ENCODE measurements at regions not wholly inside any gene's neighbourhood (a gene's known extent, or its start where the extent isn't known, plus 50 kb on each side); places are given as distances from the start of the nearest gene placed in this dataset.
"Not testable (repeated sequence)": the region's sequence is repeated elsewhere in the genome, so short reads cannot be mapped to it uniquely, and the experiment has no call there.

DNA sequence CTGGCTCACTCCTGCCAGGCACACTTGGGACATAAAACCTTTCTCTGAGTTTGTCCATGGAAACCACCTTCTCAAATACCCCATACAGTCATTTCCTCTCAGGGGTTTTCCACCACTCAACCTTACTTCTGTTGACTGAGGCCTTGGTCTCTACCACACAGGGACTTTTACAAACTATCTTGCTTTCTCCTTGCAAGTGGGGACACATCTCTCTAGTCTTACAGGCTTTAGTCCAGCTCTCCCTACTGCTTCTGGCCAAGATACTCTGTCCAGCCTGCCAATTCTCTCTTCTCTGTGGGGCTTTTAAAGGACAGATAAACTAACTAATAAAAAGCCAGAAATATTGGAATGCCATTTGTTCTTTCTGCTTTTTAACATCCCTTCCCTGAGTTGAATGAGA lies 510.8 kb downstream of the TTLL7 start:
- H3K27me3 Mint-ChIP-seq; H3K9me3 ChIP-seq; H3K36me3 Mint-ChIP-seq; H3K27me3 ChIP-seq (replicated peaks in 1 of 2; ENCODE audit: control insufficient read depth in 2 of 2, extremely low read depth in 1 of 2, insufficient read depth in 2 of 2, low read length in 1 of 2); CTCF ChIA-PET; H3K4me3 Mint-ChIP-seq; H3K9me3 Mint-ChIP-seq; H3K4me1 ChIP-seq (ENCODE audit: control insufficient read depth in 1 of 2, extremely low read depth in 1 of 2, insufficient read depth in 2 of 2, low read length in 2 of 2); H3K27ac ChIP-seq (ENCODE audit: low read length); H3K4me3 ChIP-seq (ENCODE audit: control insufficient read depth in 1 of 2, extremely low read depth in 1 of 2, low read length in 1 of 2); H3K36me3 ChIP-seq (ENCODE audit: control insufficient read depth in 2 of 2, extremely low read depth in 1 of 2, insufficient read depth in 1 of 2, low read length in 1 of 2); POLR2A ChIA-PET: not testable (repeated sequence)
- DNase-seq (peak in 2 of 35 experiments; percentile 23 to 45), ATAC-seq (replicated peaks in 1 of 4) (peak; percentile 29 to 98 (median 60))
- H3K4me1 Mint-ChIP-seq = peaks cover 10 to 29% (median 22%) of the 10 kb centered on the region in 3 donors
- peak overlapping the region; percentile 34 to 51 for H3K27ac Mint-ChIP-seq

DNA sequence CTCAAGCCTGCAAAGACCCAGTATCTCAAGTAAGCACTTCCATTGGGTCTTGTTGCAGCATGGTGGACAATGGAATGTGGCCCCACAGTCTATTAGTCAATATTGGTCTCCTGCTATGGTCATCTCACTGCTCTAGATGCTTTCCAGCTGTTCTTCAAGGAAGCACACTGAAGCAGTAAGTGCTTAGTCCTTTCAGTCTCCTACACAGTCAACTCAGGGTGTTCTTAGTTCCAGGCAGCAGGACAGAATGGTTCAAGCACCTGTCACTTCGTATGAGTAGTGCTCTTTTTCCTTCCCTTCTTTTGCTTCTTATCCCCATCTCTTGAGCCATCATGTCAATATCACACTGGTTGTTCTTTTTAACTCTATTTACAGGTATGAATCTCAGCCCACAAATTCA lies 511.5 kb downstream of the TTLL7 start:
- H3K4me3 ChIP-seq (ENCODE audit: control insufficient read depth in 1 of 2, extremely low read depth in 1 of 2, low read length in 1 of 2); H3K36me3 Mint-ChIP-seq; H3K27ac Mint-ChIP-seq; H3K27ac ChIP-seq (ENCODE audit: low read length); H3K27me3 ChIP-seq (replicated peaks in 1 of 2; ENCODE audit: control insufficient read depth in 2 of 2, extremely low read depth in 1 of 2, insufficient read depth in 2 of 2, low read length in 1 of 2); H3K4me1 ChIP-seq (ENCODE audit: control insufficient read depth in 1 of 2, extremely low read depth in 1 of 2, insufficient read depth in 2 of 2, low read length in 2 of 2); CTCF ChIA-PET; H3K36me3 ChIP-seq (ENCODE audit: control insufficient read depth in 2 of 2, extremely low read depth in 1 of 2, insufficient read depth in 1 of 2, low read length in 1 of 2); H3K9me3 Mint-ChIP-seq; ATAC-seq (replicated peaks in 1 of 4); H3K9me3 ChIP-seq; DNase-seq; H3K27me3 Mint-ChIP-seq; POLR2A ChIA-PET; H3K4me3 Mint-ChIP-seq: not testable (repeated sequence)
- WGBS (ENCODE audit: insufficient coverage) = no CpG with 5 or more reads among the region's 1 CpG
- H3K4me1 Mint-ChIP-seq = peaks cover 10 to 25% (median 22%) of the 10 kb centered on the region in 3 donors

DNA sequence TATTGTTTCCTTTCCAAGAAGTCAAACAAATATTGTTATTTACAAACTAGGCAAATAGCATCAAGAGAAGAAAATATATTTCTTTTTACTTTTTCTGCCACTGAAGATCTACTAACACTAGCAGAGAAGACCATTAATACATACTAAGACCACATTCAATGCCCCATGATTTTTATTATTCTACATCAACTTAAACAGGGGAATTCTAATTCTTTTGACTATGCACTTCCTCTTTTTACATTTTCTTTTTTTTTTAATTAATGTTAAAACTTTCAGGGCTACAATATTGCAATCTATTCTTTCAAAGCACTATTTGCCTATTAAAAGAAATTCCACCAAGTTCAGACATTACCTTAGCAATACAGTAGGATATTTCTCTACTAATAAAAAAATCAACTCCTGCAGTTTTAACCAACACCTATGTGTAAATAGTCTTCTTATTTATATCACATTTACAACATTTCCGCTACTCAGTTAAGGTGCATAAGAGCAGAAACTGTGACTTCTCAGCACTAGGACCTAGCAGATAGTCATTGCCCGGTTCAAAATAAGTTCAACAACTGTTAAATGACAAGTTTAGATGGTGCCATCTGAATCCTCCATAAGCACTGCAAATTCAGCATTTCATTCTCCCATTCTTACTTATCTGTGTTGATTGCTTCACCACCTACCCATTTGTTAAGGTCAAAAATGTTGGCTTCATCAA lies 513.5 kb downstream of the TTLL7 start:
- H3K9me3 Mint-ChIP-seq; CTCF ChIA-PET; DNase-seq; H3K27ac Mint-ChIP-seq; H3K9me3 ChIP-seq; H3K4me3 ChIP-seq (ENCODE audit: control insufficient read depth in 1 of 2, extremely low read depth in 1 of 2, low read length in 1 of 2); POLR2A ChIA-PET; H3K27ac ChIP-seq (ENCODE audit: low read length); H3K4me1 ChIP-seq (ENCODE audit: control insufficient read depth in 1 of 2, extremely low read depth in 1 of 2, insufficient read depth in 2 of 2, low read length in 2 of 2); H3K27me3 ChIP-seq (replicated peaks in 1 of 2; ENCODE audit: control insufficient read depth in 2 of 2, extremely low read depth in 1 of 2, insufficient read depth in 2 of 2, low read length in 1 of 2); H3K4me3 Mint-ChIP-seq; ATAC-seq (replicated peaks in 1 of 4); H3K36me3 Mint-ChIP-seq; H3K27me3 Mint-ChIP-seq; H3K36me3 ChIP-seq (ENCODE audit: control insufficient read depth in 2 of 2, extremely low read depth in 1 of 2, insufficient read depth in 1 of 2, low read length in 1 of 2): not testable (repeated sequence)
- no CpG with 5 or more reads among the region's 2 CpGs for WGBS (ENCODE audit: insufficient coverage)
- peaks cover 10 to 28% (median 22%) of the 10 kb centered on the region in 3 donors for H3K4me1 Mint-ChIP-seq

DNA sequence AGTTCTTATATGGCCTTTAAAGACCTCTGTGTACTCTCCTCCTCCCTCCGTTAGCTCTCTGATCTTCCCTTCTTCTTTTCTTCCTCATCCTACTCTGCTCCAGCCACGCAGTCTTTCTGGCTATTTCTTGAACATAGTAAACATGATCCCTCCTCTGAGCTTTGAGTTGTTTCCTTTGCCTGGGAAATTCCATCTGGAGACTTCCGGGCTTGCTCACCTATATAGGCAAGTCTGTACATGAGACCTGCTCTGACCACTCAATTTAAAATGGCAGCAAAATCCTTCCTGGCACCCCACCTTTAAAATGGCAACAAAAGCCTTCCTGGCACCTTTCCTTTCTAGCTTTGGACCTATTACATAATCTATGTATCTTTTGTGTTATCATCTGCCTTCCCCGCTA lies 517.6 kb downstream of the TTLL7 start:
- WGBS (ENCODE audit: insufficient coverage) = no CpG with 5 or more reads among the region's 4 CpGs
- H3K27ac Mint-ChIP-seq; POLR2A ChIA-PET; CTCF ChIA-PET; DNase-seq; H3K36me3 ChIP-seq (ENCODE audit: control insufficient read depth in 2 of 2, extremely low read depth in 1 of 2, insufficient read depth in 1 of 2, low read length in 1 of 2); H3K36me3 Mint-ChIP-seq; H3K4me3 Mint-ChIP-seq; ATAC-seq (replicated peaks in 1 of 4); H3K27me3 ChIP-seq (replicated peaks in 1 of 2; ENCODE audit: control insufficient read depth in 2 of 2, extremely low read depth in 1 of 2, insufficient read depth in 2 of 2, low read length in 1 of 2); H3K27me3 Mint-ChIP-seq; H3K4me1 ChIP-seq (ENCODE audit: control insufficient read depth in 1 of 2, extremely low read depth in 1 of 2, insufficient read depth in 2 of 2, low read length in 2 of 2); H3K4me3 ChIP-seq (ENCODE audit: control insufficient read depth in 1 of 2, extremely low read depth in 1 of 2, low read length in 1 of 2); H3K9me3 Mint-ChIP-seq; H3K27ac ChIP-seq (ENCODE audit: low read length); H3K9me3 ChIP-seq: not testable (repeated sequence)
- peaks cover 5 to 13% (median 6%) of the 10 kb centered on the region in 3 donors for H3K4me1 Mint-ChIP-seq

DNA sequence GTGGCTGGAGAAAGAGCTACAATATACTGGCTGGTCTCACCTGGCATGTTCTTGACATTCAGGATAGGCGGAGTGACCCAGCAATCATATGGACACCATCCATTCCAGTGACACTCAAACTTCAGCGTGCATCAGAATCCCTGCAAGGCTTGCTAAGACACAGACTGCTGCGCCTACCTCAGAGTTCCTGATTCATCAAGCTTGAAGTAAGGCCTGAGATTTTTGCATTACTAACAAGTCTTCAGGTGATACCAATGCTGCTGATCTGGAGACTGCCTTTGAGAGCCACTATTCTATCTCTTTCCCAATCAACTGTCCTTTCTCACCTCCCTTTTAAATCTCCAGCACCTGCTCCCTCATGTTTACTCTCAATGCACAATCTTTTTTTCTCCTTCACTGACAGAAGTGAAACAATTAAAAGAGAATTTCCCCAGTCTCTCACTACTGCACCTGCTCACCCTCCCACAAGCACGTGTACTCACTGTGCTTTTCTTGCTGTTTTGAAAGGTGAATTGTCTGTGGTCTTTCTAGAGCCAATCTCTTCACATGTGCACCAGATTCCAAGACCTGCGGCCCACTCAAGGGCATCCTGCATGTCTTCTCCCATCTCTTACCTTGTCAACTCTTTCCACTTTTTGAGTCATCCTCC lies 519.2 kb downstream of the TTLL7 start:
- H3K9me3 ChIP-seq; H3K9me3 Mint-ChIP-seq; H3K27ac Mint-ChIP-seq; H3K4me3 ChIP-seq (ENCODE audit: control insufficient read depth in 1 of 2, extremely low read depth in 1 of 2, low read length in 1 of 2); H3K4me3 Mint-ChIP-seq; H3K27me3 Mint-ChIP-seq; POLR2A ChIA-PET; DNase-seq; H3K36me3 ChIP-seq (ENCODE audit: control insufficient read depth in 2 of 2, extremely low read depth in 1 of 2, insufficient read depth in 1 of 2, low read length in 1 of 2); H3K27ac ChIP-seq (ENCODE audit: low read length); H3K4me1 ChIP-seq (ENCODE audit: control insufficient read depth in 1 of 2, extremely low read depth in 1 of 2, insufficient read depth in 2 of 2, low read length in 2 of 2); H3K27me3 ChIP-seq (replicated peaks in 1 of 2; ENCODE audit: control insufficient read depth in 2 of 2, extremely low read depth in 1 of 2, insufficient read depth in 2 of 2, low read length in 1 of 2); H3K36me3 Mint-ChIP-seq; CTCF ChIA-PET: not testable (repeated sequence)
- ATAC-seq (replicated peaks in 1 of 4) = peak in 1 of 4 experiments; percentile 30
- 91% methylated on average over 3 of the region's 5 CpGs for WGBS (ENCODE audit: insufficient coverage)
- peaks cover 3 to 15% (median 6%) of the 10 kb centered on the region in 3 donors for H3K4me1 Mint-ChIP-seq

DNA sequence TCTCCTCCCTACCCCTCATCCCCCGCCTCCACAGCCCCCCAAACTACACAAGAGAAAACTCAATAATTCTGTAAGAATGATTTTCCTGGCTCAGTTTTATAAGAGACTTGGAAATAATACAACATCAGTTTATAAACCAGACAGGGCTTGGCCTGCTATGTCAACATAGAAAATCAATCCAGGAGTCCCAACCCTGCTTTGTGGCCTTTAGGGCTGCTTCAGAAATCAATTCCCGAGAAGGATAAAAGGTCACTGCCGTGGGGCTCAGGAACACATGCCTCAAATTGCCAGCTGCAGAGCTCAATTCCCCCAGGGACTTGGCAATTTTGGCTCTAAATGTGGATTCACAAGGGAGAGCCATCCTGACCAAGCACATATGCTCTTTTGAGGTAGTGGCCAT lies 520.8 kb downstream of the TTLL7 start:
- H3K27ac ChIP-seq (ENCODE audit: low read length); POLR2A ChIA-PET; H3K36me3 ChIP-seq (ENCODE audit: control insufficient read depth in 2 of 2, extremely low read depth in 1 of 2, insufficient read depth in 1 of 2, low read length in 1 of 2); H3K36me3 Mint-ChIP-seq; H3K9me3 Mint-ChIP-seq; ATAC-seq (replicated peaks in 1 of 4); H3K4me3 Mint-ChIP-seq; H3K4me1 ChIP-seq (ENCODE audit: control insufficient read depth in 1 of 2, extremely low read depth in 1 of 2, insufficient read depth in 2 of 2, low read length in 2 of 2); CTCF ChIA-PET; H3K27ac Mint-ChIP-seq; H3K27me3 ChIP-seq (replicated peaks in 1 of 2; ENCODE audit: control insufficient read depth in 2 of 2, extremely low read depth in 1 of 2, insufficient read depth in 2 of 2, low read length in 1 of 2); H3K27me3 Mint-ChIP-seq; DNase-seq; H3K9me3 ChIP-seq; H3K4me3 ChIP-seq (ENCODE audit: control insufficient read depth in 1 of 2, extremely low read depth in 1 of 2, low read length in 1 of 2): not testable (repeated sequence)
- 50% methylated on average over 1 of the region's 3 CpGs for WGBS (ENCODE audit: insufficient coverage)
- H3K4me1 Mint-ChIP-seq = peaks cover 3 to 15% (median 6%) of the 10 kb centered on the region in 3 donors

DNA sequence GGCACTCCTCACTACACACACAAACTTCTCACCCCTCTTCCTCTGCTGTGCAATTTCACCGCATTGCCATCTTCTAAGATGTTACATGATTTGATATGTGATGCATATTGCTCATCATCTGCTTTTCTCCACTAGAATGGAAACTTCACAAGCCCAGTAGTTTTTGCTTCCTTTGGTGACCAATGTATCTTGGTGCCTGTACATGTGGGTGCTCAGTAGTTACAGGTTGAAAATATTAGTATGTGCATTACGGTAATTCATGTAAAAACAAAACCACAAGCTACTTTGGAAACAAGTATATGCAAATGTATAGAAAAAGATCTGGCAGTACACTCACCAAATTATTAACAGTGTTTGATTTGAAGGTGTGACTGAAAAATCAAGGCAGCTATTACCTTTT lies 522.4 kb downstream of the TTLL7 start:
- H3K36me3 ChIP-seq (ENCODE audit: control insufficient read depth in 2 of 2, extremely low read depth in 1 of 2, insufficient read depth in 1 of 2, low read length in 1 of 2); H3K36me3 Mint-ChIP-seq; H3K9me3 ChIP-seq; H3K4me3 Mint-ChIP-seq; H3K4me1 ChIP-seq (ENCODE audit: control insufficient read depth in 1 of 2, extremely low read depth in 1 of 2, insufficient read depth in 2 of 2, low read length in 2 of 2); CTCF ChIA-PET; H3K27me3 ChIP-seq (replicated peaks in 1 of 2; ENCODE audit: control insufficient read depth in 2 of 2, extremely low read depth in 1 of 2, insufficient read depth in 2 of 2, low read length in 1 of 2); POLR2A ChIA-PET; H3K27ac ChIP-seq (ENCODE audit: low read length); H3K27me3 Mint-ChIP-seq; H3K27ac Mint-ChIP-seq; H3K9me3 Mint-ChIP-seq; DNase-seq; ATAC-seq (replicated peaks in 1 of 4); H3K4me3 ChIP-seq (ENCODE audit: control insufficient read depth in 1 of 2, extremely low read depth in 1 of 2, low read length in 1 of 2): not testable (repeated sequence)
- WGBS (ENCODE audit: insufficient coverage) = no CpG with 5 or more reads among the region's 2 CpGs
- peaks cover 3 to 15% (median 6%) of the 10 kb centered on the region in 3 donors for H3K4me1 Mint-ChIP-seq

Measured in T-cell (primary cell).